HL-60 (cell line): ENCODE measurements at regions not wholly inside any gene's neighbourhood (a gene's known extent, or its start where the extent isn't known, plus 50 kb on each side); places are given as distances from the start of the nearest gene placed in this dataset.

Experiments used
- DNase-seq, 2 experiments: peaks; one replicate each; pipeline ENCODE4 v3.0.0-alpha.2; 2010 to 2020; ENCODE audit warnings: low read depth in 1 of 2, low spot score in 1 of 2
- H3K27ac ChIP-seq: fragments of 250-450 bp; sonication (Bioruptor Pico); replicated peaks from 2 replicates; pipeline ENCODE4 v1.5.1; 2020; ENCODE audit warnings: mild to moderate bottlenecking, moderate library complexity
- H3K27me3 ChIP-seq: fragments of 250-450 bp; sonication (Bioruptor Pico); 2 replicates; pipeline ENCODE4 v1.5.1; 2021; ENCODE audit warnings: mild to moderate bottlenecking, moderate library complexity; ENCODE audit not compliant: insufficient read depth, poor library complexity, severe bottlenecking
- H3K4me3 ChIP-seq: replicated peaks from 2 replicates; pipeline ENCODE4 v1.5.1; 2011; ENCODE audit warnings: mild to moderate bottlenecking, control low read depth, low read length; ENCODE audit not compliant: insufficient read depth
- CTCF ChIP-seq: IDR thresholded peaks from one replicate; pipeline ENCODE4 v1.5.1; 2011; ENCODE audit warnings: low read length, control low read depth, inconsistent platforms; ENCODE audit not compliant: insufficient read depth
- GABPA ChIP-seq: IDR thresholded peaks from 2 replicates; pipeline ENCODE4 v1.6.1; 2012; ENCODE audit warnings: low read depth
- POLR2AphosphoS5 ChIP-seq: IDR thresholded peaks from 2 replicates; pipeline ENCODE4 v1.6.1; 2012; ENCODE audit warnings: low read depth
- REST ChIP-seq: IDR thresholded peaks from 2 replicates; pipeline ENCODE4 v1.6.1; 2012; ENCODE audit warnings: low read depth; ENCODE audit not compliant: insufficient replicate concordance
- SPI1 ChIP-seq: IDR thresholded peaks from 2 replicates; pipeline ENCODE4 v1.6.1; 2012; ENCODE audit warnings: low read depth, mild to moderate bottlenecking, borderline replicate concordance

GRCh38 chr21:28738882-28739281, 253.8 kb downstream of the LTN1 start:
- H3K4me3 ChIP-seq = no peak overlapping the region
- no peak for TF ChIP-seq SPI1
- no peaks in the 10 kb centered on the region for H3K27me3 ChIP-seq
- DNase-seq = no peak
- no peak overlapping the region for H3K27ac ChIP-seq

- Histone ChIP-seq H3K27ac (no peak overlapping the region), H3K4me3 (no peak overlapping the region), H3K27me3 (no peaks in the 10 kb centered on the region)
- DNase-seq = no peak
- TF ChIP-seq REST (no peak), GABPA (no peak), POLR2AphosphoS5 (no peak), CTCF (no peak)
Observed at GRCh38 chr21:28738420-28738704, 254.3 kb downstream of the LTN1 start.

- TF ChIP-seq SPI1 (no peak), GABPA (no peak), POLR2AphosphoS5 (no peak), CTCF (no peak), REST (no peak)
- no peak overlapping the region for H3K27ac ChIP-seq
- no peaks in the 10 kb centered on the region for H3K27me3 ChIP-seq
- no peak overlapping the region for H3K4me3 ChIP-seq
- no peak for DNase-seq
Observed at GRCh38 chr21:28737674-28738419, 254.8 kb downstream of the LTN1 start.

- no peak overlapping the region for H3K4me3 ChIP-seq
- no peak for DNase-seq
- no peaks in the 10 kb centered on the region for H3K27me3 ChIP-seq
- H3K27ac ChIP-seq = no peak overlapping the region
- no peak for TF ChIP-seq CTCF
- no peak for TF ChIP-seq SPI1
- TF ChIP-seq REST = no peak
- no peak for TF ChIP-seq GABPA
- TF ChIP-seq POLR2AphosphoS5 = no peak
Observed at GRCh38 chr21:28734522-28735175, 258.0 kb downstream of the LTN1 start.
